NCI-H1417 treated with DMSO at 0.1 percent for 48 hours (cell line): ENCODE measurements at regions not wholly inside any gene's neighbourhood (a gene's known extent, or its start where the extent isn't known, plus 50 kb on each side); places are given as distances from the start of the nearest gene placed in this dataset.
"Not testable (repeated sequence)": the region's sequence is repeated elsewhere in the genome, so short reads cannot be mapped to it uniquely, and the experiment has no call there.

Experiments used
- DNase-seq: peaks from one replicate; lab custom pipeline; 2025; lab: John Stamatoyannopoulos, UW

GRCh38 chr1:221530159-221530558 lies 211.7 kb downstream of the DUSP10 start:
- DNase-seq: not testable (repeated sequence)

- no peak for DNase-seq
These were observed 211.1 kb downstream of the DUSP10 start for GRCh38 chr1:221530791-221531190.

DNA sequence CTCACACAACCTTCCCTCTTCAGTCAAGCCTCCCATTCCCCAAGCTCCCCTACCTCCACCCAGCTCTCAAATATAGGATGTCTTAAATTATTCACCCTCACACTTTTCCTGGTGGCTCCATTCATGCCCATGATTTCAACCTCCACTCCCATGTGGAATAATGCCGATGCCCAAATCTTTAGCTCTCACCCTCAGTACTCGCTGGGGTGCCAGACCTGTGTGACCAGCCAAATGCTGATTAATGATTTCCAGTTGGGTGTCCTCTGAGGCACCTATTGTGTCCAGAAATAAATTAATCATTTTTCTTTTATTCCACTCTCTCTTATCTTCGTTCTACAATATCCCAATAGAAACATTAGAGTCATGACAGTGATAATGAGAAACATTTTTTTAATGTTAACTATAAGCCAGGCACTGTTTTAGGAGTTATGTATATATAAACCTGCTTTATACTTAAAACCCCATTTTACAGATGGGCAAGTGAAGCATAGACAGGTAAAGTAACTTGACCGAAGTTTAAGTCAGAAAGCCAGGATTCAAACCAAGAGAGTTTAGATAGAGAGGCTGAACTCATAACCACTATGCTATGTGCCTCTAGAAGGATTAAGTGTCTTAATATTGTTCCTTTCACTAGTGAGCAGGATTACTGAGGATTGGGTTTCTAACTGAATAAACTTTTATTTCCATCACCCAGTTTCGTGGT lies 209.7 kb downstream of the DUSP10 start:
- DNase-seq: no peak

DNA sequence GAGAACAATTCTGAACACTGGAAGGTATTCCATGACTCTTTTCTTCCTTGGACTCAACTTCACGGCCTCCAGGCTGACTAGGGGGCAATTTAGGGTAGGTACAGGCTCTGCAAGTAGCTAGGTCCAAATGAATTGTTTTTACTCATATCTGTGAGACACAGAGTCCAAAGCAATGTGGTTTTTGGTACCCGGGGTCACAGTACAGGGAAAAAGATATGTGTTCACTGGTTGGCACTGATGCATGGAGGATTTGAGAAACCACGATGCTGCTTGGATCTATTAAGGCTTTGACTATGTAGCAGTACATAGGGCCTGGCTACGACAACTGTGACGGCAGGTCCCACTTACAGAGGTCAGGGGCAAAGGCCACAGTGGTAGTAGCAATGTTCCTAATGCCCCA lies 200.6 kb downstream of the DUSP10 start:
- no peak for DNase-seq

GRCh38 chr1:221543529-221544120 lies 198.3 kb downstream of the DUSP10 start:
- DNase-seq: no peak

GRCh38 chr1:221548942-221549341 lies 192.9 kb downstream of the DUSP10 start:
- DNase-seq: no peak

GRCh38 chr1:221549815-221550214 lies 192.1 kb downstream of the DUSP10 start:
- no peak for DNase-seq

DNA sequence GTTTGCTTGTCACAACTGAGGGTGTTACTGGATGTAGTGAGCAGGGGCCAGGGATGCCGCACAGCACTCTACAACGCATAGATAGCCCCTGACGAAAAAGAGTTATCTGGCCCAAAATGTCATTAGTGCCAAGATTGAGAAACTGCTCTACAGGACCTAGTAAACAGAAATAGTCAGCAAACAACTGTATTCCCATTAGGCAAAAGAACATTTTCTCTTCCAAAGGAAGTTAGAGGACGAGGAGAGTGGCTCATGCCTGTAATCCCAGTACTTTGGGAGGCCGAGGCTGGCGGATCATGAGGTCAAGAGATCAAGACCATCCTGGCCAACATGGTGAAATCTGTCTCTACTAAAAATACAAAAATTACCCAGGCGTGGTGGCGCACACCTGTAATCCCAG lies 189.1 kb downstream of the DUSP10 start:
- not testable (repeated sequence) for DNase-seq

DNA sequence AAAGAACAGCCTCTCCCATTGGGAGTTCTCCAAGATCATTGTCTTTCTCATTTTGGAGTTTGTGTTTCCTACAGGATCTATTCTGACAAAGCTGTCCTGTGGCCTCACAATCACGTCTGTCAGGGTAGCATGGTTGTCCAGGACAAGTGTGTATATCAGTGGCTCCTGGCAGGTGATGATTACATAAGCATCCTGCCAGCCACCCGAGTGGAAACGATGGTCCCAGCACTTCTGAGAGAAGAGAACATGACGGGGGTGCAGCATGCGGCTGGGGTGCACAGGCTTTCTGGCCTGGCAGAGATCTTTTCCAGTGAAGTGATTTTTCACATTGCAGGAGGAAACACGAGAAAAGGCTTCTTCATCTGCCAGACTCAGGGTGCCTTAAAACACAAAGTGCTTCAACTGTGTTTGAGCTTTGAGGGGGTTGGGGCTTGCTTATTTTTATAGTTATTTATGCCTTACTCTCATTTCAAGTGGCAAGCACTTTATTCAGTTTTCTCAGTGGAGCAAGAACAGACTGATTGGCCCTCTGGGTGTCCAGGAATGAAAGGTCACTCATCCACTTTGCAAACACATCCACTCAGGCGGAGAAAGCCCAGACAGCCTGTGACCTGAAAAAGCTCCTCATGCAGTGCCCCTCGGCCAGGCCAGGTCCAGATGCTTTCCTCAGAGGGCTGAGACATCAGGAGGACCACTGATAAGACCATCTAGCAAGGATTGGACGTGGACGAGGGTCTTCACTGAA lies 186.0 kb downstream of the DUSP10 start:
- DNase-seq: no peak

DNA sequence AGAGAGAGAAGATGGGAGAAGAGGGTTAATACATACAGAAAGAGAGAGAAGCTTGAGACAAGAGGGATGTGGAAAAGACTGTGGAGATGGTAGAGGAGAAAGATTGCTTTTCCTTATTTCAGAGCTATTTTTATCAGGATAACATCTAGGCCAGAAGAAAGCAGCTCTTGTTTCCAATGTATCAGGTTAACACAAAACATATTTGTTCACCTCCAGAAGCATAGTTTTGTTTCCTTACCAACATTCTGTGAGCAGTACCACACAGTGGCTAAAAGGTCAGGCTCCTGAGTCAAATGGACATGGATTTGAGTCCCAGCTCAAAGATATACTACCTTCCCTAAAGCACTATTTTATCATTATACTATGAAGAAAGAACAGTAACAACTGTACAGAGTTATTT lies 185.5 kb downstream of the DUSP10 start:
- DNase-seq: no peak

GRCh38 chr1:221557013-221557412 lies 184.9 kb downstream of the DUSP10 start:
- no peak for DNase-seq

GRCh38 chr1:221558396-221558795 lies 183.5 kb downstream of the DUSP10 start:
- no peak for DNase-seq

GRCh38 chr1:221559911-221560310 lies 182.0 kb downstream of the DUSP10 start:
- no peak for DNase-seq

DNA sequence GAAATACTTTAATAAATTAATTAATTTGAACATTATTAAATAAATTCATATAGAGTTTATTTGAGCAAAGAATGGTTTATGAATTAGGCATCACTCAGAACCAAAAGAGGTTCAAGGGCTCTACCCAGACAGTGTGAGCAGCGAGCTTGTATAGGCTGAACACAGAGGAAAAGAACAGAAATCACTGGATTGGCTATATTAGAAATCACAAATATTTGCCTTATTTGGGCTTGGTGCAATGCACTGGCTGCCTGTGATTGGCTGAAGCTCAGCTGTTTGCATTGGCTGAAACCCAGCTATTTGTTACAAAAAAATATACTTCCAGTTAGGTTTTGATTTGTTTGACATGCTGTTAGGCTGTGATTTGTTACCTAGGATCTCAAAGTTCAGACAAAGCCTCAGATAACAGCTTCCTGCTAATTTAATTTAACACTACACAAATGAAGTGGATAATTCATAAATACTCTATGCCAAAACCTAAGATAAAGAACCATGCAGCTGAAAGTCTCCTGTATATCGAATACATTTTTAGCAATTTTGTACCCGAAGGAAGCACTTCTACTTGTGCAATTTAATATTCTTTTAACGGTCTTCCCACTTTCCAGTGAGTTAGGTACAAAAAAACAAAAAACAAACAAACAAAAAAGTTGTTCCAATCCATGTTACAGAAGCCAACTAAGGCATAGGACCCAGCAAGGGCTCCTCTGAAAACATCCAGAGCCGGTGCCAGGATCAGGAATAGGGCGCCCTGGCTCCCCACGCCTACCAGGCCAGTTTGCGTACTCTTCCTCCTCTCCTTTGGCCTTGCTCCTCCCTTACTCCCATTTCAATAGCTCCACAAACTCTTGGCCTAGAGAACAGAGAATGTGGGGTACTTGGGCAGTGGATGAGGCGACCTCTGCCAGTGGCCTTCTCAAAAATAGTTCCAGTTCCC lies 179.1 kb downstream of the DUSP10 start:
- DNase-seq: no peak

DNA sequence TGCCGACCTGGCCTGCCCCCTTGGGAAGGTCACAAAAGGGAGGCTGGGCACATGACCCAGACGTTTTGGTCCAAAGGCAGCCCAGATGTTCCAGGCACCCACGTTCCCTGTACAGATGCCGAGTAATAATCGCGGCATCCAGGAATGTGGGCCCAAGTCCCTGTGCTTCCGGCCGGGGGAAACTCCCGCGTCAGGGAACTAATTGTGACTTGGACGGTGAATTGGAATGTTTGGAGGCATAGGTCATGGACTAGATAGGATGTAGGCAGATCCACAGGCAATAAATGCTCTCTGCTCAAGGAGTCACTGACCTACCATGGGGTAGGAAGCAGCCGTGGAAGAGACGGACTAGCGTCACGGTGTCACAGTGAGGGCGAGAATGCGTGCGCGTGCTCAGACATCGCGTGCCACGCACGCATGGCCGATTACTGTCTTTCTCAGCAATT lies 178.4 kb downstream of the DUSP10 start:
- no peak for DNase-seq

GRCh38 chr1:221564891-221565290 lies 177.0 kb downstream of the DUSP10 start:
- DNase-seq: no peak

GRCh38 chr1:221565711-221566110 lies 176.2 kb downstream of the DUSP10 start:
- no peak for DNase-seq

DNA sequence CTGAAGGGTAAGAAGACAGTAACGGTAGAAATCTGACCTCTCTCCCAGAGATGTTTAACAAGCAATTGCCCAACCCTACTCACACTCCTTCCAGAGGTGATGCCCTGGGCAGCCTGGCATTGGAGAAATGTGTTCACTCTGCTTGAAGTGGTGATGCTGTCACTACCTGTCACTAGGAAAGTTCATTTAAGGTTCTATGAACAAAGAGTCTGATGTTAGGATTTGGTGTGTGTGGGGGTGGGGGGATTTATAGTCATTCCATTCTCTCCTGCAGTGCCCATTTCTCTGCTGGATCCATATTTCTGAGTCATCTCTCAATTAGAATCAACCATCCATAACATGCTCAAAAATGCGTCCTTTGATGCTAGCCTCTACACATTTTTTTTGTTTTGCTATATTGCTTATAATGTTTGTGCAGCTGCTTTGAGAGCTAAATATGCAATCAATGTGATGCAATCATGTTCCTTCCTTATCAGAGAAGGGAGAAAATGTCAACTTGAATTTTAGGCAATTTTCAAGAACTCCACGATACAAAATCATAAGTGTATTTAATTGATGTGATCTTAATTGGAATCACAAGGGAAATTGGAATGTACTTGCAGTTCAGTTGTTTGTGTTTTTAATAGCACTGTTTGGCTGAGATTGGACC lies 173.9 kb downstream of the DUSP10 start:
- no peak for DNase-seq

- no peak for DNase-seq
These were observed 168.1 kb downstream of the DUSP10 start for GRCh38 chr1:221573756-221574155.

GRCh38 chr1:221574529-221574928 lies 167.4 kb downstream of the DUSP10 start:
- DNase-seq: no peak

DNA sequence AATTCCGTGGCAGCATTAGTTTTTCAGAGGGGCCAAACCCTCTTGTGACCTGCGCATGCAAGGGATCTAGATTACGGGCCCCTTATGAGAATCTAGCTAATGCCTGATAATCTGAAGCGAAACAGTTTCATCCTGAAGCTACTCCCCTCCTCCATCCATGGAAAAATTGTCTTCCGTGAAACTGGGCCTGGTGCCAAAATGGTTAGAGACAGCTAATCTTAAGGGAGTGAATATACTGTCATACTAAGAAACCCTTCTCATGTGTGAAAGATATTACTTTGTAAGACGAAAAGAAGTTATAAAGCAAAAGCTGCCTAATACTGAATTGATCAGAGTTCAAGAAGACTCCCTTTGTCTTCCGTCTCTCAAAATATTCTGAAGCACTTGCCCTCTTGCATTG lies 166.3 kb downstream of the DUSP10 start:
- no peak for DNase-seq

DNA sequence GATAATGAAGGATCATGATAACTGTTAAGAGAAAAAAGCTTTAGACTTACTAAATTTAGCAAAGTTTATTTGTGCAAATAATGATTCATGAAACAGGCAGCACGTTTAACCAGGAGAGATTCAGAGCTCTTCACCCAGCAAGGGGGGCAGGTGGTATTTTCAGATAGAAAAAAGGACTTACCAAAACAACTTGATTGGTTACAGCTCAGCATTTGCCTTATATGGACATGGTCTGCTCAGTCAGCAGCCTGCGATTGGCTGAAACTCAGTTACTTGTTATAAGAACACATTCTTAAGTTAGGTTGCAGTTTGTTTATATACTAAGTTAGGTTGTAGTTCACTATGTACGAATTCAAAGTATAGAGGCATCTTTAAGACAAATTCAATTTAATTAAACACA lies 165.6 kb downstream of the DUSP10 start:
- DNase-seq: no peak
